OCI-LY1 (cell line): ENCODE measurements at regions not wholly inside any gene's neighbourhood (a gene's known extent, or its start where the extent isn't known, plus 50 kb on each side); places are given as distances from the start of the nearest gene placed in this dataset.

Experiments used
- H2AFZ ChIP-seq: fragments of 200-600 bp; sonication (generic), shearing (Covaris generic); 2 replicates; pipeline ENCODE4 v1.6.0; 2014; ENCODE audit warnings: antibody characterized with exemption, mild to moderate bottlenecking, low read length
- H3F3A ChIP-seq: fragments of 200-600 bp; sonication (generic), shearing (Covaris generic); 2 replicates; pipeline ENCODE4 v1.6.0; 2014; ENCODE audit warnings: mild to moderate bottlenecking, antibody characterized with exemption, low read length, moderate library complexity; ENCODE audit not compliant: insufficient read depth
- H3K27ac ChIP-seq: fragments of 200-600 bp; sonication (generic); 2 replicates; pipeline ENCODE4 v1.5.1; 2014; ENCODE audit warnings: low read length, mixed run types, mild to moderate bottlenecking, low read depth; ENCODE audit not compliant: poor library complexity, severe bottlenecking
- H3K27me3 ChIP-seq: fragments of 200-600 bp; sonication (generic); 2 replicates; pipeline ENCODE4 v1.6.0; 2014; ENCODE audit warnings: antibody characterized with exemption, mild to moderate bottlenecking, low read length, moderate library complexity; ENCODE audit not compliant: insufficient read depth
- H3K36me3 ChIP-seq: fragments of 200-600 bp; sonication (generic); 2 replicates; pipeline ENCODE4 v1.6.1; 2014; ENCODE audit warnings: mild to moderate bottlenecking, antibody characterized with exemption, low read length, moderate library complexity, mixed read lengths; ENCODE audit not compliant: insufficient read depth
- H3K4me1 ChIP-seq: fragments of 200-600 bp; sonication (generic); 2 replicates; pipeline ENCODE4 v1.5.1; 2014; ENCODE audit warnings: mild to moderate bottlenecking, low read length, moderate library complexity; ENCODE audit not compliant: insufficient read depth, severe bottlenecking
- H3K4me2 ChIP-seq: fragments of 200-600 bp; sonication (generic), shearing (Covaris generic); 2 replicates; pipeline ENCODE4 v1.6.1; 2014; ENCODE audit warnings: low read length
- H3K4me3 ChIP-seq: fragments of 200-600 bp; sonication (generic); 2 replicates; pipeline ENCODE4 v1.5.1; 2014; ENCODE audit warnings: low read length, low read depth, mild to moderate bottlenecking, mixed read lengths; ENCODE audit not compliant: poor library complexity, severe bottlenecking
- H3K79me2 ChIP-seq: fragments of 200-600 bp; shearing (Covaris generic); 2 replicates; pipeline ENCODE4 v1.6.1; 2016; ENCODE audit warnings: mixed run types, low read length, mixed read lengths; ENCODE audit not compliant: insufficient read depth
- H3K9ac ChIP-seq: fragments of 200-600 bp; sonication (generic), shearing (Covaris generic); 2 replicates; pipeline ENCODE4 v1.6.1; 2014; ENCODE audit warnings: mild to moderate bottlenecking, low read length, mixed read lengths
- H3K9me2 ChIP-seq: fragments of 200-600 bp; sonication (generic), shearing (Covaris generic); 2 replicates; pipeline ENCODE4 v1.6.1; 2014; ENCODE audit warnings: low read depth, mild to moderate bottlenecking, low read length, mixed read lengths
- H3K9me3 ChIP-seq: fragments of 200-600 bp; shearing (Covaris generic); 2 replicates; pipeline ENCODE4 v1.6.1; 2014; ENCODE audit warnings: low read length, mixed read lengths
- H4K20me1 ChIP-seq: fragments of 200-600 bp; sonication (generic), shearing (Covaris generic); 2 replicates; pipeline ENCODE4 v1.6.0; 2016; ENCODE audit warnings: mild to moderate bottlenecking, low read length; ENCODE audit not compliant: insufficient read depth
- EZH2 ChIP-seq: fragments of 200-600 bp; sonication (generic), shearing (Covaris generic); IDR thresholded peaks from 2 replicates; pipeline ENCODE4 v1.8.0; 2017; ENCODE audit warnings: borderline replicate concordance, mixed run types, mild to moderate bottlenecking, antibody characterized with exemption, low read length, moderate library complexity, mixed read lengths
- TF ChIP-seq, protein P1 (sequence below): fragments of 200-600 bp; sonication (generic), shearing (Covaris generic); IDR thresholded peaks from 2 replicates; pipeline ENCODE4 v1.5.1; 2017; ENCODE audit warnings: mild to moderate bottlenecking, antibody characterized with exemption, low read length, moderate library complexity, mixed read lengths

DNA sequence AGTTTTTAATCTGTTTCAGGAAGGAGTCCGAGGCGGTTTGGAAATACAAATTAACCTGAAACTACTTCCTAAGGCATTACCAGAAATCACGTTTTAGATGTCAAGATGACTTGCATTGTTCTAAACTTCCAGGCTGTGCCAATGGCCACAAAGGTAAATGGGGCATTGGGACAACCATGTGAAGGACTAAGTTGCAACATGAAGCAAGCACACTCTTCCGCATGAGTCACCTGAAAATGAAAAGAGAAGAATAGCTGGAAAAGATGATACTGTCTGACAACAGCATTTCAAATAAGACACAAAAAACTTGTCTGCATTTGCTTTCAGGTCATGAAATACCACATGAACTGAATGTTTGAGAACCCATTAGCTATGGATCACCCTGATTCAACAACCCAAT lies 262.1 kb downstream of the AHR start:
- TF ChIP-seq, protein P1, sequence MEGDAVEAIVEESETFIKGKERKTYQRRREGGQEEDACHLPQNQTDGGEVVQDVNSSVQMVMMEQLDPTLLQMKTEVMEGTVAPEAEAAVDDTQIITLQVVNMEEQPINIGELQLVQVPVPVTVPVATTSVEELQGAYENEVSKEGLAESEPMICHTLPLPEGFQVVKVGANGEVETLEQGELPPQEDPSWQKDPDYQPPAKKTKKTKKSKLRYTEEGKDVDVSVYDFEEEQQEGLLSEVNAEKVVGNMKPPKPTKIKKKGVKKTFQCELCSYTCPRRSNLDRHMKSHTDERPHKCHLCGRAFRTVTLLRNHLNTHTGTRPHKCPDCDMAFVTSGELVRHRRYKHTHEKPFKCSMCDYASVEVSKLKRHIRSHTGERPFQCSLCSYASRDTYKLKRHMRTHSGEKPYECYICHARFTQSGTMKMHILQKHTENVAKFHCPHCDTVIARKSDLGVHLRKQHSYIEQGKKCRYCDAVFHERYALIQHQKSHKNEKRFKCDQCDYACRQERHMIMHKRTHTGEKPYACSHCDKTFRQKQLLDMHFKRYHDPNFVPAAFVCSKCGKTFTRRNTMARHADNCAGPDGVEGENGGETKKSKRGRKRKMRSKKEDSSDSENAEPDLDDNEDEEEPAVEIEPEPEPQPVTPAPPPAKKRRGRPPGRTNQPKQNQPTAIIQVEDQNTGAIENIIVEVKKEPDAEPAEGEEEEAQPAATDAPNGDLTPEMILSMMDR = no peak
- TF ChIP-seq EZH2 = no peak
- no peak overlapping the region for H3K9ac ChIP-seq

DNA sequence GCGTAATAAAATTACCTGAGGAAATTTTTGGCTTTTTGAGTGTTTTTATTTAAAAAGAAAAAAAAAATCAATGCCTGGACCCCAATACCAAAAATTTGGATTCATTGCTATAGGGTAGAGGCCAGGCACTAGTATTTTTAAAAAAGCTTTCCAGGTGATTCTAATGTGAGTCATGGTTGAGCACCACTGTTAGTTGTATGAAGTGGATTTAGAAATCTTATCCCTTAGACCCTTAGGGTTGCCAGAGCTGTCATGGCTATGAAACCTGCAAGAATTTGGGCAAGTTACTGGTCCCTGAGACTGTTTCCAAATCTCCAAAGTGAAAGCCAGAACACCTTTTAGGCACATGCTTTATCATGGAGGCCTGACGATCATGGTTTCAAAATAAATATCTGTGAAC lies 262.5 kb downstream of the AHR start:
- Histone ChIP-seq H3F3A (no peaks in the 10 kb centered on the region), H3K79me2 (no peaks in the 10 kb centered on the region), H3K9me3 (no peaks in the 10 kb centered on the region; the same call in 1 of the 2 replicates), H3K27ac (no peak overlapping the region), H3K4me3 (no peak overlapping the region), H3K4me1 (no peaks in the 10 kb centered on the region), H4K20me1 (no peaks in the 10 kb centered on the region), H3K36me3 (no peaks in the 10 kb centered on the region), H2AFZ (no peak overlapping the region), H3K27me3 (no peaks in the 10 kb centered on the region), H3K9ac (no peak overlapping the region), H3K9me2 (peaks cover 7% of the 10 kb centered on the region), H3K4me2 (no peak overlapping the region)
- no peak for TF ChIP-seq EZH2
- TF ChIP-seq, protein P1 = no peak

More for the DNA sequence above, 262.1 kb downstream of the AHR start:
- Histone ChIP-seq H3K79me2 (no peaks in the 10 kb centered on the region), H3K4me1 (no peaks in the 10 kb centered on the region), H3K27me3 (no peaks in the 10 kb centered on the region), H3K4me2 (no peak overlapping the region), H3F3A (no peaks in the 10 kb centered on the region), H3K9me3 (no peaks in the 10 kb centered on the region; the same call in 1 of the 2 replicates), H3K27ac (no peak overlapping the region), H4K20me1 (no peaks in the 10 kb centered on the region), H3K4me3 (no peak overlapping the region), H3K9me2 (peaks cover 6% of the 10 kb centered on the region), H2AFZ (no peak overlapping the region), H3K36me3 (no peaks in the 10 kb centered on the region)

DNA sequence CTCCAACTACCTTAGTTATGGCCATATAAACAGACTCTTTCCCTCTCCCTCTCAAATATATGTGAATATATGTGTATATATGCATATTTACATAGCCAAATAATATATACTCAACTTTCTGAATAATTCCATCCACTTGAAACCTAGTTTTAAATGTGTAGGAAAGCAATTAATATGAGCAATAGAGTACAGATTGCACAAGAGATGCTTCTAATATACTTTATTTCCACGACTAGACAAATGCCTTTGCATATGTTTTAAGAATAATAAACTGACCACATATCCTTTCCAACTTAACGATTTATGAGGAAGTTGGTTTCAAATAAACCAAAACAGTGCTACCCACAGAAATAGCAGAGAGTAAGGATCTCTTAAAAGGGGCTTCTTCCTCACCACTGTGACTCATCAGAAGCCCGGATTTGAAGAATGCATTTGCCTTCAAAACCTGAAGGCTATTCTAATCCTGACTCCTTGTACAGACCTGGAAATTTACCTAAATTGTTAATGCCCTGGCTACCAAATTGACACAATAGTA lies 266.3 kb downstream of the AHR start:
- Histone ChIP-seq H3K4me2 (no peak overlapping the region), H3K9ac (no peak overlapping the region), H3K36me3 (no peaks in the 10 kb centered on the region), H3F3A (no peaks in the 10 kb centered on the region), H3K4me3 (no peak overlapping the region), H3K27me3 (no peaks in the 10 kb centered on the region), H2AFZ (no peak overlapping the region), H3K9me2 (peaks cover 7% of the 10 kb centered on the region), H3K9me3 (no peaks in the 10 kb centered on the region; the same call in 1 of the 2 replicates), H3K27ac (no peak overlapping the region), H3K4me1 (no peaks in the 10 kb centered on the region), H3K79me2 (no peaks in the 10 kb centered on the region), H4K20me1 (no peaks in the 10 kb centered on the region)
- TF ChIP-seq, protein P1 = no peak
- no peak for TF ChIP-seq EZH2
